GM19438 (cell line): ENCODE measurements at regions not wholly inside any gene's neighbourhood (a gene's known extent, or its start where the extent isn't known, plus 50 kb on each side); places are given as distances from the start of the nearest gene placed in this dataset.

Experiments used
- ATAC-seq: cut with Tn5 transposase; IDR thresholded peaks from one replicate; pipeline ENCODE4 v1.9.1; 2021; ENCODE audit warnings: low read depth; ENCODE audit not compliant: unreplicated experiment

DNA sequence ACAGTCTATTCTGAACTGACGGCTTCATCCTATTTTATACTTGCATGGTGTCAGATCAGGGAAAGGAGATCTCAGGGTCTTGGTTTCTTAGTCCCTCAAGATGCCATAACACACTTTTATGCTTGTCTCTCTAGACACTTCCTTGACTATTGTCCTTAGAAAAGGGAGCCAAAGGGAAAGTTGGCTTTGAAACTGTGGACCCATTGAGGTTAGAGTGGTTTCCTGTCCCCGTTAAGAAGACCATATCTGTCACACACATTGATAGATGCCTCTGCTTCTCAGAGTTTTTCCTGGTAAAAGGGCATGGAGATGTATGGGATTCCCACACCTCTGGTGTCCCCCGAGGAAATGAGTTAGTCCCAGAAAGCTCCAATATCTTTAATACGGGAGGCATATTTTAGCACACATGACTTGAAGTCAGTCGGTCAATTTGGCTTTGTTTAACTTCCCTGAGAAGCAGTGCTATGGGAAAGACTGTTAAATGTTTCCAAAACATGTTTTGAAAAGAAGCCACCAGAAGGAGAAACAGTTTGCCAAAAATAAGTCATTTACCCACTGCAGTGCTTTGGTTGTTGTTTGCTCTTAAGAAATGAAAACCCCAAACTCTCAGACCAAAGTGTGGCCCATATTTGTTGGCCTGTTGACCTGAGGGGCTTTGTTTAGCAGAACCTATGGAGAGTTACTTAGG lies 133.4 kb upstream of the CXCR4 start:
- no peak for ATAC-seq

DNA sequence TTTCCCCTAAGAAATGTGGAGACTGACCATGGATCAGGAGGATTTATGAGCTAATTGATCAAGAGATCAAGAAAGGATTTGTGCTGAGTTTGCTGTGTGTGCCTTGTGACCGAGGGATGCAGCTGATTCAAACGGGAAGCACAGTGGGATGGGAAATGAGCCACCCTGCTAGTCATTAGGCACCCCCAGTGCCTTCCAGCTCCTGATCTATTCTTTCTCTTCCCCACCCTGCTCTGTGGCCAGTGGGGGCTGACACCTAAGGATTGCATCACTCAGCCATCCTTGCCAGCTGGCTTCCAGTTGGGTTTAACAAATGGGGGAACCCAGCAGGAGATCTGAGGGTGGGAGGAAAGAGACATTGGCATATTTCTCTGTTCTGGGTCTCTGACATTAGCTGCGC lies 132.2 kb upstream of the CXCR4 start:
- no peak for ATAC-seq

DNA sequence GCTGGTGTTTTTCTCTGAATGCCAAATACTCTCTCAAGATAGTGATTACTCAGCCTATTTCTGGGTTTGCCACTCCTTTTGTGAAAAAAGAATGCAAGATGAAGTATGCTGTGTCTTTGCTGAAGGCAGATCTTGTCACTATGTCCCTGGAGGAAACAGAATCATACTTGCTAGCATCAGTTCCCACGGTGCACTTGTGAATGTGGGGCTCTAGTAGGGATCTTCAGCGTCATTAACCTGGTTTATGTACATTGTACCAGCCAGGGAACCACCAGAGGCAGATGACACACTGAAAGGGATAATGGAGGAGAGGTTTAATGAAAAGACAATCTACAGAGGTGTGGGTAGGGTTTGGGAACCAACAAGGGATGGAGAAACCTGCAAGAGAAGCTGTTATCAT lies 131.0 kb upstream of the CXCR4 start:
- no peak for ATAC-seq

DNA sequence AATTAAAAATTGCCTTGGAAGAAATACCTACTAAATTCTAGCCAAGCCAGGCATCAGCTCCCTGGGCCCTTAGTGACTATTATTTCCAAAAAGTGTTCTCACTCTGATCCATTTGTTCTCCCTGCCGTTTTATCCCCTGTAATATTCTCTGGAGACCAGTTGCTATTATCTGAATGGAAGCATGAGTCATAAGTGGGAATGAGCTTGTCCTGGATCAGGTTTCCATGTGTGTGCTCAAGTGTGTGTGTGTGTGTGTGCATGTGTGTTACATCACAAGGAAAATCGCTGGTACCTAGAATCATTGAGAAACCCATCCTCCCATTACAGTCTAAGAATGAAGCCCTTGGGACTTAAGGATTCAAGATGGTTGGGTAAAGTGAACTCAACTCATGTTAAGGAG lies 130.3 kb upstream of the CXCR4 start:
- no peak for ATAC-seq

DNA sequence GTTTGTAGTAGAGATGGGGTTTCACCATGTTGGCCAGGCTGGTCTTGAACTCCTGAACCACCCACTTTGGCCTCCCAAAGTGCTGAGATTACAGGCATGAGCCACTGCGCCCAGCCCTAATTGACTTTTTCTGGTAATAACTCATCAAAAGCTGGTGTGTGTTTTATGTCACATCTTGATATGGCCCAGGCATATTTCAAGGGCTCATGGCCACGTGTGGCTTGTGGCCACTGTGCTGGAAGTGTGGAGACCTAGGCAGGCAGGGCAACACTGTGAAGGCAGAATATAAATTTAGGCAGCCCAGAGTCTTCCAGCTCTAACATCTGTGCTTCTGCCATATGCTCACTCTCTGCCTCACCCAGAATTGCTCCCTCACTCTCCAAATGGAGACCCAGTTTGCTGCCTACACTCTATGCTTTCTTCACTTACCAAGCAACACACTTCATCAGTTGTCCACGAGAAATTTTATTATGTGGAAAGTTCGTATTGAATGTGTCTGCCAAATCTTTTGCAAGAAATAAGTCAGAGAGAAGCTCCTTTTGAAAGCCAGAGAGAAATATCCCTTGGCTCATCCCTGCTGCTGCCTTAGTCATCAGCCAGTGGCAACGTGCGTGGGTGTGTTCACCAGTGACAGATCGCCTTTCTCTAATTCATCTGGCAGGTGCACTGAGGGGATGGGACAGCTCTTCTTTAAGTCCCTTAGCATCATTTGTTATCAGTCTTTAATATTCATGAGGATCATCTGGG lies 129.4 kb upstream of the CXCR4 start:
- ATAC-seq, result no peak

DNA sequence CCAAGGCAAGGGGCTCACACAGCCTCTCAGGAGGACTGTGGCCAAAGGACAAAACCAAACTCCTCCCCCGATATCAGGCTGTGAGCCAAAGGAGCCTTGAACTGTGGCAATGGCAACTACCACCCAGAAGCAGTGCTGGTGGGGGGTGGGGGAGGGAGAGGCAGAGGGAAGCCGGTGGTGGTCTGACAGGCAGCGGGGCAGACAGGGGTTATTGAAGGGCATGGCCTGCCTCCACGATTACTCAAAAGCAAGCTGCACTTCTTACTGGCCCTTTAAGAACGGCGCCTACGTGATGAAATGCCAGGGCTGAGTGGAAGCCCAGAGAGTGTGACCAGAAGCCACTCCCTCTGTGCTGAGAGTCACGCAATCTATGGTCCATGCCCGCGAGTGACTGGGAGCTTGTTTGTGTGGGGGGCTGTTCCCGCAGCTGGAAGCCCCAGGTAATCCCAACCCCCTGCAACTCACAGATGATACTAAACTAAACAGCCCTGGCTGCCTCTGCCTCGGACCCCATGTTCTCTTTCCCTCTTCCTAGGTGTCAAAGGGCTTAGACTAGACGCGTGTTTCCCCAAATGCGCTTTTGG lies 128.2 kb upstream of the CXCR4 start:
- peak; percentile 87 for ATAC-seq

DNA sequence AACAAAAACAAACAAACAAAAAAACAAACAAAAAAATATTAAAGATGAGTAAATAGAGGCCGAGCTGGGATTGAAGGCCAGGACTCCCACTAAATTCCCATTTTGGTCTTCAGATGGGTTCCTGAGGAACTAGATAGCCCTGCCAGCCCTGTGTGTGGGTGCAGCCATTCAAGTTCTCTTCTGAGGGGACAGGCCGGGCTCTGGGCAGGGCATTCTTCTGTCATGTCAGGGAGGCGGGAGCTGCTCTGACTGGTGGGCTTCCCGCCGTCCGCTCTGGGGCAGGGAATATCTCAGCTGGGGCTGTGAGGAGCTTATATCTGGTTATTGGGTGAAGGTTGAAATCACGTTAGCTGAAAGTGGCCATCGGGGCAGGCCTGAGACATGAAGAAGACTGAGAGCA lies 127.3 kb upstream of the CXCR4 start:
- ATAC-seq, result no peak

DNA sequence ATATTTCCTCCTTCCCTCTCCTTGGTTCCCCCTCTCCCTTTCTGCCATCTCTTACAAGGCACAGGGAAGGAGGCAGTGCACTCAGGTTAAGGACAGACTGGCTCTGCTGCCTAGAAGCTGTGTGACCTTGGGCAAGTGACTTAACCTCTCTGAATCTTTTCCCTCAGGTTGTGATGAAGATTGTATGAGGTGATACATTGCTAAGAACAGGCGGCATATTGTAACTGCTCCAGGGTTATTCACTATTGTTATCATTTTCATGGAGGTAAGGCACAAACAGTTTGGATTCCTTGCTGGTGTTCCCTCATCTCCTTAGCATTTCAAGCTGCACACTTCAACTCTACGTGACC lies 126.6 kb upstream of the CXCR4 start:
- no peak for ATAC-seq

DNA sequence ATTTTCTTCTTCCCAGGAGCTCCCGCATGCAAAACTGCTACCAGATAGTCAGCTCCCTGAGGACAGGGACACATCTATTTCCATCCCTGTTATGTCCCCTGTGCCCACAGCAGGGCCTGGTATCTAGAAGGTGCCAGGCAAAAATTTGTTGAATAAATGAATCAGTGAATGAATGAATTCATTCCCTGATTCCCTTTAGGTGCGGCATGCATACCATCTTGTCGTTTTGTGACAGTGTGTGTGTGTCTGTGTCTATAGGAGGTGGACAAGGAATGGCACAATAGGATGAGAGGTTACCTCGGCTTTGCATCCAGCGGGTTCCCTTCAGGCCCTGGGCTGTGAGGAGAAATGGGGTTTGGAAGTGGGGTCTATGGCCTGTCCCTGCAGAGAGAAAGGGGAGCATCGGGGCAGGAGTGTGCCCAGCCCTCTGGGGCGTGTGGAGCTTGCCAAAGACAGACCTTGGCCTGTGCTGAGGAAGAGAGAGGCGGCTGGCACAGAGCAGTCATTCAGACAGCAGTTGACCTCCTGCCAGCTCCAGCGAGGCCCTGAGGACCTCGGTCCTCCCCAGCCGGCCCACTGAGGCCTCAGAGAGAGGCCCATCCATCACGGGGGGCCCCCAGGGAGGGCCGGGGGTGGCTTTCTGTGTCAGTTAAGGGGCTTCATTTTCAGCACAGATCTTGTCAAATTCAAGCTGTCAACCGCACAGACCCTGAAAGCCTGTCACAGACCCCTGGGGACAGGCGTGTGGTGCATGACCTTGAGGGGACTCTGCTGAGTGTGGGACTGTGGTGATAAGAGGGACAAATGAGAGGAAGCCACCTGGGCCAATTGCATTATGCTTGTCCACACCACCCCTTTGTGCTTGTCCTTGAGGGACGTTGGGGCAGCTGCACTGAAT lies 125.9 kb upstream of the CXCR4 start:
- ATAC-seq, result no peak

DNA sequence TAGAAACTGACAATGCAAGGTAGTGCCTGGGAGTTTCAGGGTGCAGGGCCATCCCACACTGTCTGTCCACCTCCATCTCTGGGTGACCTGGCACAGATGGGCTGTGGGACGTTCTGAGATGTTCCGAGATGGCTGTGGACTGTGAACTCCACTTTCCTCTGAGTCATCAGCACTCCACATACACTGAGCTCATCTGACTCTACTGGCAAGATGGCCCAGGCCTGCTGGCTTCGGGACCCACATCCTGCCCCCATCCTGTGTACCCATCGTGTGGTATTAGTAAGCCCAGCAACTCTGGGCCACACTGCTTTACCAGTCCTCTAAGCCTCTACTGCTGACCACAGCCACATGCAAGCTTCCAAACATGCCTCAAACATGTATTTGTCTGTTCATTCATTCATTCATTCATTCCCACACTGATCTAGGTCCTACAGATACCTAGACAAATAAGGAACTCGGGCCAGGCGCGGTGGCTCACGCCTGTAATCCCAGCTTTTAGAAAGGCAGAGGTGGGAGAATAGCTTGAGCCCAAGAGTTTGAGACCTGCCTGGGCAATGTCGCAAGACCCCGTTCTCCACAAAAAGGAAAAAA lies 124.8 kb upstream of the CXCR4 start:
- ATAC-seq, result no peak

DNA sequence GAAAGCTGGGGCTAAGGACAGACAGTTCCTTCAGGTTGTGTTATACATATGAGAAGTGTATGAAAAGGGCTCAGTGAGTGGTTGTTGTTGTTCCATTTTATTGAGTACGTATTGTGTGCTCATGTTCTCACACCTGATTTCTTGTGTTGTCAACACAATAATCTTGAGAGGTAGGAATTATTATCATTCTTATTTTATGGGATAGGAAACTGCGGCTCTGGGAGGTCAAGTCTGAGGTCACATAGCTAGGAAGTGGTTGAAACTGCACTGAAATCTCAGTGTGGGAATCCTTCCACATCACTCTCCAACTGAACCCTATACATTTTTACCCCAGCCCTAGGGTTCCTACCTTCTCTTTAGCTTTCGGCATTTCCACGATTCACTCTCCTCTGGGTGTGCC lies 124.2 kb upstream of the CXCR4 start:
- no peak for ATAC-seq

DNA sequence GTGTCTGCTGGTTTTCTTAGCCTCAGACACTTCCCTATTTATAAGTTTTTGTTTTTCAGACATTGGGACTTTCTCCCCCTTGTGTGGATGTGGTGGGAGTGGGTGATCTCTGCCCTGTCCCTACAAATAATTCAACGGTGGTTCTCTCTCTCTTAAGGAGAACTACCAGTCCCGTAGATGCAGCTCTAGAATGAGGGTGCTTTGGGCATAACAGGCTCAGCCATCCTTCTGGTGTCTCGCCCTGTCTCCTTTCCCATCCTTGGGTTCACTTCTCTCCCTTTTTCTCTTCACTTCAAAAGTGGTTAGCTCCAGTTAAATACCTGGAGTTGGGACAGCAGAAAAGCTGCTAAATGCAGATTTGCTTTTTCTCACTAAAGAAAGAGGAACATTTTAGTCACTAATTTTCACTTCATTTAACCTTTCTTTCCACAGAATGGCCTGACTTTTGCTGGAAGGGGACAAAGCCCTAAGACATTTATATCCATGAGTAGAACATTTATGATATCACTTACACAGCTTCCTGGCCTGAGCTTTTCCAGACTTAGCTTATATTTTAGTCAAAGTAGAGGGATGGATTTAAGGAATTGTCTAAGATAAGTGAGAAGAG lies 121.2 kb upstream of the CXCR4 start:
- ATAC-seq, result no peak

DNA sequence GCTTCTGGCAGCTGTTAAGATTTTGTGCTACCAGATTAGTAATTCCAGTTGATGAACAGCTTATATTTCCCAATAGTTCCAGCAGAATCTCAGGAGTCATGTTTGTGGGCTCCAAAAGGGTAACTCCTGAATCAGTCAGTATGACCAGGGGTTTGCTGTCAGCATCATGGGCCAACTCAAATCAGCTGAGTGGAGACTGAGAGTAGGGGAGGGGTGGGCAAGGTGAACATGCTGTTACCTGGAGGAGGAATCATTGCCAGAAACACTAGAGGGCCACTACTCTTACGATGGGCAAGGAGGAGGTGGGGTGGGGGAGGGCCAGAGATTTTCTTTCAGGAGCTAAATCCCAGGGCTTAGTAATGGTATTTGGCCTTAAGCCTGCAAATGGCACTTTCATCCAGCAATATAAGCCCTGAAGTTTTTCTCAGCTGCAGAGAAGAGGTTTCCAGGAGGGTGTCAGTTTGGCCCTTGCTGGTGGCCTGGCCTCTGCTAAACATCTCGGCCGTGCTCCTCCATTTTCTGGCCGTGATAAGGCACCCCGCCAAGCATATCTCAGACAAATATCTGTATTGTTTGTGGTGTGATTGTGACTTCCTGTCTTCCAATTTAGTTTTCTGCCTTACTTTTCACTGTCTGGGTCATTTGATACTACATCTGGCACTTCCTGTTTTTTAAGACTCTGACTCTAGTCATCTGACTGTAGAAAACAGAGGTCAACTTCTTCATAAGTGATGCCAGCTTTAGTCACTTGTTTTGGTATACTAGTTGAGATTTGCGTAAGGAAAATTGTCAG lies 120.5 kb upstream of the CXCR4 start:
- peak; percentile 86 for ATAC-seq

DNA sequence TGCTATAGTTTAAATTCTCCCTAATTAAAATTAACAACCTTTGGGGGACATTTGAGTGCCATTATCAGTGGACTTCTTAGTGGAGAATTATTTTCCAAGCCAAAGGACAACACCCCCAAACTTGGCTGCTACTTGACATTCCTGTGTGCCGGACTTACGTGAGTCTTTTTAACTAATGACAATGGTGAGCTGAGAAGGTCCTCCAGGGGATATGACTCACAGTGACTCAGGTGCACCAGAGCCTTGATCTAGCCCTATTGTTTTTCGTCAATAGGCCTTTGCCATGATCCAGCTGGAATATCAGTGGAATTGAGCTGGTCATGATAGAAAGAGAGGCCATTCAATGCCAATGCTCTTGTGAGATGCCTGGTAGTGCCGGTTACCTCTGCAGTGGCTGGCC lies 118.1 kb upstream of the CXCR4 start:
- ATAC-seq, result no peak

DNA sequence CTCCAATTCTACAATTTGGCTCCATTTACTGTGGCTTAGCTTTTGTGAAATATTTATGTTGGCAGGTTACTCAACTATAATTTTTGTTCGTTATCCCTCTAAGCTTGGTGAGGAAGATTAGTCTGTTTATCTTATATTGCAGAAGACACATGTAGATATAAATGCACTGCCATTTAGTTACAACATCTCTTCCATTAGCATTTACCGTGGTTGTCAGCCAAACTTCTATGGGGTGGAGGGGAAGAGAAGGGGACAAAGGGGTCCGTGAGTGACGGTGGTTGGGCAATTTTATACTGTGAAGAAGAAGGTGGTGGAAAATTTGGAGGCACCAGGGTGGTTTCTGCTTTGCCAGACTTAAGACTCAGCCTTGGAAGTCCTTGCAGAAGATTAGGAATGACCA lies 117.6 kb upstream of the CXCR4 start:
- no peak for ATAC-seq

DNA sequence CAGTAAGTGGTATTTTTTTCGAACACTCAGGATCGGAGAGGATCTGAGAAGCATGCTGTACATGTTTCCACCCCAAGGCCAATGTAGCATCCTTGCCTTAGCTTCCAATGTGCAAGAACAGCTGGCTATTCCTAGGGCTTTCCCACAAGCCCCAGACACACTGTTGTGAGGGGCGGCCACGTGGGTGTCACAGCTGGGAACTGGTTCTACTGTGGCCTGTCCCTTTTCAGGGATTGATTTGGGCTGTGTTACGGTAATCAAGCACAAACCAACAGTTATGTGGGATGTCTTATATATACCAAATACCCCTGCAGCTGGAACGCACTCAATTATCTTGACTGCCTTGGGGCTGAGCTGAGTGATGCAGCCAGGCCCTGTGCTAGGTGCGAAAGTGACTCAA lies 116.3 kb upstream of the CXCR4 start:
- ATAC-seq, result no peak

DNA sequence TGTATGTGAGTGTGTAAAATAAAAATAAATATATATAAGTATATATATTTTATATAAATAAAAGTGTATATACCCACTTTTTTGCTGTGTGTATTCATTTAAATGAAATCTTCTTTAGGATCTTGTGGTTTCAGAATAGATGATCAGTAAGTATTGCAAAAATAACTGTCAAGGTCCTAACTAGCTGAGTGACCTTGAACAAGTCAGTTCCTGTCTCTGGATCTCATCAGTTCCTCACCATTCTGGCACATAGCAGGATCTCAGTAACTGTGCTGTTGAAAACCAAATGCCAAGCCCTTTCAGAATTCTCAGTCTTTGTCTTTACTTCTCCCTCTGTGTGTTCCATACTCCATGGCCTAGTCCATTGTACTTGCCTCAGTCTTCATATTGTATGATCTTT lies 115.3 kb upstream of the CXCR4 start:
- no peak for ATAC-seq

DNA sequence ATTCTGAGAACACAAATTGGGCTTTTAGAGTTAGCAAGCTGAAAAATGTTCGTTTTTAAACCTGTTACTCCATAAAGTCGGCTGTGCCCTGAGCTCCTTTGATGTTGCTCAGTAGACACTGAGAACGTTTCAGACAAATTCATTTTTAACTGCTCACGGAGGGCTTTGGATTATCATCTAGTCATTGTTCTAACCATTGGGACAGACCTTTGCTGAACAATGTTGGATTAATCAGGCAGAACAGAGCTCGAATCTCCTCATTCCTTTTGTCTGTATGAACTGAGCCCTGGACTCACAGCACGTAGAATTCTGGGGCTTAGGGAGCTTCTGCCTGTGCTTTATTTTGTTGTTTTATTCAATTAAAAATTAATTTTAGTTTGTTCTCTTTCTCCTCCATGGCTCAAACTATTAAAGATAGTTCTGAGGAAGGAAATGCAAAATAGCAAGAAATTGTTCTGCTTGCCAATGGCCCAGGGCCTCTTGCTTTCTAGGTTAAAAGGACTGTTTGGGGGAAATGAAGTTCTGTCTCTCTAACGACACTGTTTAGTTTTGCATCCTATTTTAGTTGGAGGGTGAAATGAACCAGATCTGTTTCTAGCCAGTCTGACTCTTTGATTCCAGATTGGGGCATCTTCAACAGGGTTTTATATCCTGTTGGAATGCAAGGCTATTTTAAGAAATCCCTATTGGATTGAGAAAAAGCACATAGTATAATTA lies 114.7 kb upstream of the CXCR4 start:
- no peak for ATAC-seq

DNA sequence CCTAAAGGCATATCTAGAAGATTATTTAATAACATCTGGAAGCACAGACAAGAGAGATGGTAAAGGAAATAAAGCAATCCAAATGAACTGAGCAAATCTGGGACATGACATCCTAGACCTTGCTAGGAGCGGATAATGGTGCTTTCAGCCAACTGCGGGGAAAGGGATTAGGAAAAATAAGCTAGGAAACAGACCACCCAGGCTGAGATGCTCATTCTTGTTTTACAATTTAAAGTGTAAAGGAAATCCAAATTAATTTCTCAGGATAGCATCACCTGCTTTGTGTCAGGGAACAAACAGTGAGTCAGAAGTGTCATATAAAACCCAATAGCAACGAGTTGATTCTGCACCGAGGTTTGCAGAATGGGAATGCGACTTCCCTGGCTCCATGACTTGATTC lies 112.5 kb upstream of the CXCR4 start:
- ATAC-seq, result no peak
